ENCODE measurements at regions not wholly inside any gene's neighbourhood (a gene's known extent, or its start where the extent isn't known, plus 50 kb on each side); places are given as distances from the start of the nearest gene placed in this dataset.

DNA sequence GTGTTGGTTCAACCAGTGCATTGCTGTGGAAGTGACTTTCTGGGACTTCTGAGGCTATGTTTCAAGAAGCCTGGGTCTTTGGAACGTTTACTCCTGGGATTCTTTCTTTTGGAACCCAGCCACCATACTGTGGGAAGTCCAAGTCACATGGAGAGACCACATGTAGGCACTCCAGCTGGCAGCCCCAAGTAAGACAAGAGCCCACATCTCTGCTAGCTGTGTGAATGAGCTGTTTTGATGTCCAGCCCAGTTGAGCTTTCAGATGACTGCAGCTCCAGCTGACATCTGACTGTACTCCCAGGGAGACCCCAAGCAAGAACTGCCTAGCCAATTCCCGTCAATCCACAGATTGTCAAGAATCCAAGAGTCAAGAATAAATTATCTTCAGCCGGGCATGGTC is 60.1 kb upstream of the SPATA31D4 start:
- H3K27ac Mint-ChIP-seq = no peak overlapping the region
- H3K27me3 Mint-ChIP-seq = peaks cover 0 to 4% (median 0%) of the 10 kb centered on the region in 5 donors
- POLR2A ChIA-PET = no interaction called here
- peaks cover 0 to 1% (median 0%) of the 10 kb centered on the region in 3 donors for H3K36me3 Mint-ChIP-seq
- H3K4me3 Mint-ChIP-seq = no peak overlapping the region
- ATAC-seq (no peak), DNase-seq (no peak)
- no peaks in the 10 kb centered on the region for H3K4me1 Mint-ChIP-seq
- peaks cover 0 to 4% (median 2%) of the 10 kb centered on the region in 9 donors for H3K9me3 Mint-ChIP-seq

DNA sequence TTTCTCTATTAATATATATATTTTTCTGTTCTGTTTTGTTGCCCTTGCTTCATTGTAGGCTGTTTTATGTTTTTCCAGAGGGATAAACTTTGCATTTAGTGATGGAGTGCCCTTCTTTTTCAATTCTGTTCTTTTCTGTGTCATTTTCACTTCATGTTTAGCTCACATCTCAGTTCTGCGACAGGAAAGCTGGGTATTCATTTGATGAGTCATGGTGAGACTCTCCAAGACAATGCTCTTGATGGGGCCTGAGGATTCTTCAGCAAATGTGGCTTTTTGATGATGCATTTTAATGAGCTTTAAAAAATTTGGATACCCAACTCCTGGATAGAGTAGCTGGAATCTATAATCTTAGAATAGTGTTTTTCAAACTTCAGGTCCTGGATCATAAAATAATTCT is 56.5 kb upstream of the SPATA31D4 start:
- POLR2A ChIA-PET = no interaction called here
- no peak overlapping the region for H3K27ac Mint-ChIP-seq
- no peaks in the 10 kb centered on the region for H3K36me3 Mint-ChIP-seq
- ATAC-seq (no peak), DNase-seq (no peak)
- H3K4me1 Mint-ChIP-seq = no peaks in the 10 kb centered on the region
- H3K27me3 Mint-ChIP-seq = peaks cover 0 to 4% (median 0%) of the 10 kb centered on the region in 5 donors
- H3K4me3 Mint-ChIP-seq = no peak overlapping the region
- H3K9me3 Mint-ChIP-seq = peaks cover 0 to 4% (median 0%) of the 10 kb centered on the region in 9 donors

DNA sequence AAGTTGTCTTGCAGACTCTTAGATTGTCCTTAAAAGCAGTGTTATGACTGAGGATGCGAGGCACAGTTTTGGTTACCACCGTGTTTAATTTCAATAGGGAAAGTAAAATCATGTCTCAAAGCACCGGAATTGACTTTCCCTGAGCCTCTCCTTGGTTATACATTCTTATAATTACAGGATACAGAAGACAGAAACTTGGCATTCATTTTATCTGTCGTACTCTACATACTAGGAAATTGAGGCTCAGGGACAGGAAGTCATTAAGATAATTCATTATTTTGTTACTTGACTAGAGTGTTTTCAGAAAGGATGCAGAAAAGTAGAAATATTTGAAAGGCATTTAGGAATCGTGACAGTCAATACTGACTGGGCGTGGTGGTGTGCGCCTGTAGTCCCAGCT is 54.0 kb upstream of the SPATA31D4 start:
- no peak for DNase-seq
- no peaks in the 10 kb centered on the region for H3K36me3 Mint-ChIP-seq
- H3K9me3 Mint-ChIP-seq = peaks cover 0 to 2% (median 0%) of the 10 kb centered on the region in 9 donors
- no peak for ATAC-seq
- no peak overlapping the region for H3K4me3 Mint-ChIP-seq
- H3K27ac Mint-ChIP-seq = no peak overlapping the region
- H3K4me1 Mint-ChIP-seq = no peaks in the 10 kb centered on the region
- H3K27me3 Mint-ChIP-seq = no peaks in the 10 kb centered on the region
- POLR2A ChIA-PET = no interaction called here

DNA sequence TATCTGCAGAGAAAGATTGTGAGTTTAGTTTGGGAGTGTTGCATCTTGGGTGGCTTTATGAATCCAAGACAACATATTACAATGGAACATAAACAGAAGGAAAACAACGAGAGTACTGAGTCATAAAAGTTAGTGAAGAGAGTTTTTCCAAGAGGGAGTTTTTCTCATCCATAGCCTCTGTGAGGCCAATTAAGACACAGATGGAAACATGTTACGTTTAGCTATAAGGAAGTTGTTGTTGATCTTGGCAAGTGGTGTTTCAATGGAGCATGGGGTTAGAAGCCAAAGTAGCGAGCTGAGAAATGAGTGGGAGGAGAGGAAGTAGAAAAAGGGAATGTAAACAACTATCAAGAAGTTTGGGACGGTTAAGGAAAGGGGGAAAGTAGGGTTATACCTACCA is 53.3 kb upstream of the SPATA31D4 start:
- H3K36me3 Mint-ChIP-seq = no peaks in the 10 kb centered on the region
- H3K27me3 Mint-ChIP-seq = no peaks in the 10 kb centered on the region
- H3K27ac Mint-ChIP-seq = no peak overlapping the region
- H3K4me1 Mint-ChIP-seq = no peaks in the 10 kb centered on the region
- POLR2A ChIA-PET = no interaction called here
- H3K9me3 Mint-ChIP-seq = peaks cover 0 to 2% (median 0%) of the 10 kb centered on the region in 9 donors
- ATAC-seq (no peak), DNase-seq (no peak)
- no peak overlapping the region for H3K4me3 Mint-ChIP-seq

DNA sequence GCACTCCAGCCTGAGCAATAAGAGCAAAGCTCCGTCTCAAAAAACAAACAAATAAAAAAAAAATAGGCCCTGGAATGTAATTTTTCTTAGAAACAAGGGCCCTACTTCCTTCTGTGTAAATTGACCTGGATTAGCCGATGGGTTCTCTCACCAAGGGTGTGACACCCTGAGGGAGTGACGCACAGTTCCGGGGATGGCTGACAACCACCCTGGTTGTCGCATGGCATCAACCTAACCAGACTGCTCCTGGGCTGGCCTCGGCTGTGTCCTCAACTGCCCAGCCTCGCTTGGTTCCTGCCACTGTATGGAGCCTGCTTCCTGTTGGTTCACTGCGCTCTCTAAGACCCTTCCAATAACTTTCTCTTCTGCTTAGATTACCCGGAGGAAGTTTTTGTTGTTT is 51.2 kb upstream of the SPATA31D4 start:
- Mint-ChIP-seq H3K36me3 (no peaks in the 10 kb centered on the region), H3K27ac (no peak overlapping the region), H3K4me1 (no peaks in the 10 kb centered on the region), H3K9me3 (no peaks in the 10 kb centered on the region), H3K27me3 (no peaks in the 10 kb centered on the region), H3K4me3 (no peak overlapping the region)
- ATAC-seq (no peak), DNase-seq (no peak)
- POLR2A ChIA-PET = no interaction called here

All from naive thymus-derived CD8-positive, alpha-beta T cell (primary cell).